ENCODE measurements at regions not wholly inside any gene's neighbourhood (a gene's known extent, or its start where the extent isn't known, plus 50 kb on each side); places are given as distances from the start of the nearest gene placed in this dataset.

DNA sequence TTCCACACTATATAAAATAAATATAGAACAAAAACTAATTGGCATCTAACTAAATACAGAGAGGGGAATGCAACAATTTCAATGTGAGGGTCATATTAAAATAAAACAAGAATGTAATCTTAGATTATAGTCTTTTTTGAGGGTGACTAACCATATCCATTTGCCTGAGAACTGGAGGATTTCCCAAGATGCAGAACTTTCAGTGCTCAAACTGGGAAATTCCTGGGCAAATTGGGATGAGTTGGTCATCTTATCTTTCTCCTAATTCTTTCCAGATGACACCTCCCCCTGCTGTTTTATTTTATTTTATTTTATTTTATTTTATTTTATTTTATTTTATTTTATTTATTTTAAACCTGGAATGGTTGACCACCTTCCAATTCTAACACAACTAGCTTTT is 846.2 kb downstream of the SLC4A3 start:
- no peak for TF ChIP-seq CTCF (IDR thresholded peaks at IDR 0.05)
- intact Hi-C loops (cut with DNase I), result no loop called here
- Histone ChIP-seq H3K4me3 (no peak overlapping the region), H3K27me3 (no peaks in the 10 kb centered on the region), H3K4me1 (no peaks in the 10 kb centered on the region), H3K9me3 (no peaks in the 10 kb centered on the region), H3K36me3 (no peaks in the 10 kb centered on the region), H3K27ac (no peak overlapping the region)
- no peak for DNase-seq (ENCODE audit: low spot score in 2 of 2)

GRCh38 chr2:220476877-220477276 is 849.4 kb downstream of the SLC4A3 start:
- no peak overlapping the region for H3K27ac ChIP-seq
- no peaks in the 10 kb centered on the region for H3K27me3 ChIP-seq
- no peaks in the 10 kb centered on the region for H3K4me1 ChIP-seq
- no peaks in the 10 kb centered on the region for H3K9me3 ChIP-seq
- intact Hi-C loops (cut with DNase I), result no loop called here
- H3K4me3 ChIP-seq, result no peak overlapping the region
- DNase-seq (ENCODE audit: low spot score in 2 of 2), result no peak
- TF ChIP-seq CTCF (IDR thresholded peaks at IDR 0.05), result no peak
- H3K36me3 ChIP-seq, result no peaks in the 10 kb centered on the region

DNA sequence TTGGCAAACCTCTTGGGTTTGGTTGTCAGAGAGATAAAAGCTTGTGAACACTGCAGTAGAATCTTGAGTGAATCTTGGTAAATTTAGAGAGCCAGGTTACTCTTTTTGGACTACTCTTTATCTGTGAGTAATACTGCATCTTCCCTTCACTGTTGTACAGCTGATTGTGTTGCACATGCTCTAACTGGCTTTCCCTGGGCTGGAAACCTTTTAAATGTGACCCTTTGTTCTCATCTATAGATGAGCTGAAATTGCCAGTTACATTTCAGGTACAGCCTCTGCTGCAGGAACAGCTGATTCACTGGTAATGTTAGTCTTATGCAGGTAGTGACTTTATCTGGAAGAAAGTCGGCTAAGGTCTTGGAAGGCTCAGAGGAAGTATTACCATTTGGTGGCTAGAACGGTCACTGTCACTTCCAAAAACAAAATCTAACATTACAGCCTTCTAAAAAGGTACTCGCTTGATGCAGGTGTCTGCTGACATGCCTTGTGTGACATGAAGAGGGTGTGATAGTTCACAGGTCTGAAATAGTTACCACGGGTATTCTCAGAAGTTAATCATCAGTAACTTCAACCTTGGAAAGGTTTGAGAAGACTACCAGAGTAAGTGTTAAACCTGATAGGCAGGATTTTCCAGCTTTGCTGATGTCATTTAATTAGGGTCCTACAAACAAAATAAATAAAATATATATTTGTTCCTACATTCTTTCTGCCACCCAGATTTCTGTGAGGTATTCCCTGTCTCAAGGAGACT is 851.1 kb downstream of the SLC4A3 start:
- Histone ChIP-seq H3K4me3 (no peak overlapping the region), H3K27ac (no peak overlapping the region), H3K9me3 (no peaks in the 10 kb centered on the region), H3K4me1 (no peaks in the 10 kb centered on the region), H3K36me3 (no peaks in the 10 kb centered on the region), H3K27me3 (no peaks in the 10 kb centered on the region)
- TF ChIP-seq CTCF (IDR thresholded peaks at IDR 0.05), result no peak
- intact Hi-C loops (cut with DNase I), result no loop called here
- DNase-seq (ENCODE audit: low spot score in 2 of 2), result no peak

DNA sequence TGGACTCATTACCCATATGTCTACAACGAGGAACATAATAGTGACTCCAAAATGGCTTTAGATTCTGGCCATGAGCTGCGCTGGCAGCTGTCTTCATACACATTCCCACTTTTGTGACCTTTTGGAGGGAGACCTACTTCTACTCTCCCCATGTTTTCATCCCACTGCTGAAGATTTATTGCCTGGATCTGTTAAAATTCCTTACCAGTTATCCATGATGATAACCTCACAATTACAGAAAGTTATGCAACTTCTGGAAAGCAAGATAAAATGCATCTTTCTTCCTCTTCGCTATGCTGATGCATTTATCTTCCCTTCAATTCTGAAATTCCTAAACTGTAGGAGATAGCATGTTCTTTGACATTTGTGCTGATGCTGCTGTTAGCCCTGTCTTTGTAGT is 855.3 kb downstream of the SLC4A3 start:
- no peak for TF ChIP-seq CTCF (IDR thresholded peaks at IDR 0.05)
- H3K9me3 ChIP-seq, result no peaks in the 10 kb centered on the region
- H3K27ac ChIP-seq, result no peak overlapping the region
- no peak for DNase-seq (ENCODE audit: low spot score in 2 of 2)
- no peaks in the 10 kb centered on the region for H3K27me3 ChIP-seq
- H3K36me3 ChIP-seq, result no peaks in the 10 kb centered on the region
- no peak overlapping the region for H3K4me3 ChIP-seq
- intact Hi-C loops (cut with DNase I), result no loop called here
- no peaks in the 10 kb centered on the region for H3K4me1 ChIP-seq

DNA sequence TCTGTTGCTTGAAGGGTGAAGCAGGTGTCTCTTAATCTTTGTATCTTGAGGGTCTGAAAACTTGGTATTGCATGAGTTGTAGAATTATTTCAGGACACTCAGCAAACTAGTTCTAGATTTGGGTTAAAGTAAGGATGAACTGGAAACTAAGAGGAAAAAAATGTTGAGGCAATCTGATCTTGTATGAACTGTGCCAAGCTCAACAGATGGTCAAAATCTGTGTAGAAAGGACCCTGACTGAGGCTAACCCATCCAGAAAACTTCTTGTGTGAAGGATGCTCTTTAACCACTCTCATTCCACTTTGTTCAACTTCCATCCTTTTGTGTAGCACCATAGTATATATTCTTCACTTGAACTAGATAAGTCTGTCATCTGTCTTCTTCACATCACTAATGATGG is 861.7 kb downstream of the SLC4A3 start:
- intact Hi-C loops (cut with DNase I), result no loop called here
- no peaks in the 10 kb centered on the region for H3K27me3 ChIP-seq
- no peak overlapping the region for H3K4me3 ChIP-seq
- TF ChIP-seq CTCF (IDR thresholded peaks at IDR 0.05), result no peak
- no peak overlapping the region for H3K27ac ChIP-seq
- H3K4me1 ChIP-seq, result no peaks in the 10 kb centered on the region
- H3K9me3 ChIP-seq, result no peaks in the 10 kb centered on the region
- DNase-seq (ENCODE audit: low spot score in 2 of 2), result no peak
- H3K36me3 ChIP-seq, result no peaks in the 10 kb centered on the region

- no peaks in the 10 kb centered on the region for H3K9me3 ChIP-seq
- DNase-seq (ENCODE audit: low spot score in 2 of 2), result no peak
- H3K36me3 ChIP-seq, result no peaks in the 10 kb centered on the region
- no peak overlapping the region for H3K27ac ChIP-seq
- intact Hi-C loops (cut with DNase I), result no loop called here
- TF ChIP-seq CTCF (IDR thresholded peaks at IDR 0.05), result no peak
- H3K4me1 ChIP-seq, result no peaks in the 10 kb centered on the region
- H3K27me3 ChIP-seq, result no peaks in the 10 kb centered on the region
- H3K4me3 ChIP-seq, result no peak overlapping the region
These were observed 864.2 kb downstream of the SLC4A3 start for GRCh38 chr2:220491670-220492069.

All from ascending aorta (tissue), 2 donors.